HG03196 (cell line): ENCODE measurements at regions not wholly inside any gene's neighbourhood (a gene's known extent, or its start where the extent isn't known, plus 50 kb on each side); places are given as distances from the start of the nearest gene placed in this dataset.

Experiments
- ATAC-seq: cut with Tn5 transposase; IDR thresholded peaks from one replicate; pipeline ENCODE4 v1.9.1; 2021; ENCODE audit not compliant: unreplicated experiment

DNA sequence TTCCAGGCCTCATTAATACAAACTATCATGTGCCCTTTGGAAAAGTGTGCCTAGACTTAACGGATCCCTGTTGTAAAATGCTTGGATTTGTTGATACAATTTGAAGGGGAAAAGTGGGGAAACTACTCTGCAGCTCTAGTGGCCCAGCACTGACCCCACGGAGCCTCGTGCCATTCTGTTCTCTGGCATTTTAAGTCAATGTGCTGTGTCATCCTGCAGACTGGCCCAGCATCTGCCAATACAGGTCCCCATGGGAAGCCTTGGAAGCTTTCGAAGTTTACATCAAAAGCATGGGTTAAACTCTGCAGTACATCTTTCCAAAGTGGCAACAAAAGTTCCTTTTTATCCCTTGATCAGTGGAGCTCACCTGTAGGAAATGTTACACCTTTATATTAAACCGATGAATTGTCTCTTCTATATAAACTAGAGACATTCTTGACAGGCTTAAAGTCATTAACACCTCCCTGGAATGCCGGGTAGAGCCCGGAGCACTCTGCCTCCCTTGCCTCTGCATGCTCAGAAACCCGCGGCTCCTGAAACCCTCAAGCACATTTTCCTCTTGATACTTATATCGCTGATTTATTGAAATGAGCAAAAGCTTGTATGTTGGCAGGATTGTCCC lies 596.0 kb upstream of the ADAMTS16 start:
- ATAC-seq: no peak

DNA sequence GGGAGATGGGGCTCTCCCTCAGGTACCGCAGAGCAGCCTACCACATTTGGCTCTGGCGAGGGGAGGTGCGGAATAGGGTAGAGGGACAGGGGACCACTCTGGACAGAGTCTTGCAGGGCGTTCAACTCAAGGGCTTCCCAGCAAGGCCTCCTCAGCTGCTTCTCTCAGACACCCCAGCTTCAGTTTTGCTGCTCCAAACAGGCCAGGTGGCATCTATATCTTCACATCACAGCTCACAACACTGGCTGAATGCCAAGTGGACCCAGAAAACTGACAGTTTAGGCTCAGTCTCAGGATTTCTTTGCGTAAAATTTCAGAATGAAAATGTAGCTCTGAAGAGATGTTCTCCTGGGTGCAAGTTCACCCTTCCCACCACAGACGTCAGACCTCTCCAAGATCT lies 592.6 kb upstream of the ADAMTS16 start:
- no peak for ATAC-seq

DNA sequence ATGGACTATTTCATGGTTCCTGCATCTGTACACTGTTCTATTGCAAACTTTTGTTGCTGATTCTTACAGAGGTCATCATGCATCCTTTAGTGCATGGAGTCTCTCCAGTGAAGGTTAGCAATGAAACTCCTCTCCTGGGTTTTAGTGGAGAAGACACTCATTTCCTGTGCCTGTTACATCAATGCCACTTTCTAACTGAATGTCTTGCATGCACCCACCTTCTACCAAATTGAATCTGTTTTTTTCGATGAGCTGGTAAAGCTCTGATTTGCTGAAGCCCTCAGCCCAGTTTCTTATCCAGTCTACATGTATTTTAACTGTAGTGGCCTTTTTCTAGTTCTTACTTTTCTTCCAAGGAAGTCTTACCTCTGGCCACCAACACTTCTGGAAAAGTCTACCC lies 591.8 kb upstream of the ADAMTS16 start:
- no peak for ATAC-seq

DNA sequence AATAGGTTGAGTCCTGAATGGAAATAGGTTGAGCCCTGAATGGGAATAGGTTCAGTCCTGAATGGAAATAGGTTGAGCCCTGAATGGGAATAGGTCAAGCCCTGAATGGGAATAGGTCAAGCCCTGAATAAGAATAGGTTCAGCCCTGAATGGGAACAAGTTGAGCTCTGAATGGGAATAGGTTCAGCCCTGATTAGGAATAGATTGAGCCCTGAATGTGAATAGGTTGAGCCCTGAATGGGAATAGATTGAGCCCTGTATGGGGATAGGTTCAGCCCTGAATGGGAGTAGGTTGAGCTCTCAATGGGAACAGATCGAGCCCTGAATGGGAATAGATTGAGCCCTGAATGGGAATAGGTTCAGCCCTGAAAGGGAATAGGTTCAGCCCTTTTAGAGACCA lies 590.8 kb upstream of the ADAMTS16 start:
- no peak for ATAC-seq

- no peak for ATAC-seq
These were observed 589.1 kb upstream of the ADAMTS16 start for GRCh38 chr5:4551034-4551433.

GRCh38 chr5:4553130-4553529 lies 587.0 kb upstream of the ADAMTS16 start:
- no peak for ATAC-seq

DNA sequence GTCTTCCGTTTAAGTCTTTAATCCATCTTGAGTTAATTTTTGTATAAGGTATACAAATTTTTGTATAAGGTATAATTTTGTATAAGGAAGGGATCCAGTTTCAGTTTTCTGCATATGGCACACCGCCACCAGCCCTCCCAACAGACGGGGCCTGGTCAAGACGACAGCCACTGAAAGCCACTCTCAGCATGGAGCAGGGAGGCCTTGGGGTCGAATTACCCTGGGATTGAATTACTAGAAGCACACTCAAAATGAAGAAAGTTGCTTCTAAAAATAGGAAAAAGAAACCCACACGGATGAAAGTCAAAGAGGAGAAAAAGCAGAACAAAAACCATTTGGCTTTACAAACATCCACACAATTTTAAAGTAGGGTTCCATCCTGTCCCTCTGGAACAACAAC lies 586.2 kb upstream of the ADAMTS16 start:
- ATAC-seq: no peak

GRCh38 chr5:4555725-4556285 lies 584.3 kb upstream of the ADAMTS16 start:
- no peak for ATAC-seq

- no peak for ATAC-seq
These were observed 578.7 kb upstream of the ADAMTS16 start for GRCh38 chr5:4561403-4561802.

DNA sequence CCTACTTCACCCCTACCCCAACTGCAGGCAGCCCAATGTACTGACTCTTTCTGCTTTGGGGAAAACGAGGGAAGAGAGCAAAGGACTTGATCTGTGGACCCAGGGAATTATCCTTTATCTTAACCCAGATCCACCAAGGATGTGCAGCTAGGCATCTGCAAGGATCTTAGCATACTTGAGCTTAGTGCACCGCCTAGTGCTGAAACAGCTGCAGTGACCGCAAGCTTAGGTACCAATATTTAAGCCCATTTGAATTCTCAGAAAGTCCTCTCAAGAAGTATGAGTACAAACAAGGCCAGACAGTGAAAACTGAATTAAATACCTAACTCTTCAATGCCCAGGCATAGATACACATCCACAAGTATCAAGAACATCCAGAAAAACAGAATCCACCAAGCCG lies 576.7 kb upstream of the ADAMTS16 start:
- no peak for ATAC-seq

DNA sequence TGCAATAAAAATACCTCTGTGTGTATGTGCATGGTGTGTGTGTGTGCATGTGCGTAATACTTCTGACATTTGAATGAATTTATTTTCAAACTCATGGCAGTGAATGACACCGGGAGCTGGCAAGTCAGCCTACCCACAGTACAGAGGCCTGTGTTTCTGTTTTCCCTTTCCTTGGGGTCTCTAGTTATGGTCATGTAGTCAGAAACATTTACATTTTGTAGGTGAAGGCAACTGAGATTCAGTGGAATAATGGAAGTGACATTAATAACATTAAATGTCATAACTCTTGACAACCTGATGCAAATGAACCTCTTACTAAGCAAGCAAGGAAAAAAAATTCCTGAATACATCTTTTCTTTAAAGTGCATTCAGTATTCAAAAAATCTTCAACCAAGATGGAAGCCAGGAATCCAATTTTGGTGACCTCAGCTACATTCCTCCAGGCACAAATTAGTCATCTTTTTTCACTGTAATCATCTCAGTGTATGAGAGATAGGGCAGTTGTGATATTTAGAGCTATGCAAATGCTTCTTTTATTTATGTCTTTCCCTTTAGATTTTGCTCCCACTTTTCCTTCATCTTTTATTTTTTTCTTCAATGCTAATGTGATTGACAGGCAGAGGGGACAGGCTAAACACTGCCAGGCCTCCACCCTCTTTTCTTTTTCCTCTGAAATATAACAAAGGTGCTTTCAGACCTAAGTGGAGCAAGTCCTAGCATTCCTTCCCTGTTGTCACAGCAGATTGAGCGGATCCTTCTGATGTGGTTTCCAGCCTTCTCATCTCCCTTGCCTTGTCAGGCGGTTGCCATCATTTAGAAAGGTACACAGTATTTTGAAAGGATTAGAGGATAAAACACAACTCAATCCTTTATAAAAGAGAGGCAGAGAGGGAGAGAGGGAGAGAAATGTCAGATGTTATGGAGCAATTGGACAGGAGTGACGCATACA lies 569.8 kb upstream of the ADAMTS16 start:
- no peak for ATAC-seq

DNA sequence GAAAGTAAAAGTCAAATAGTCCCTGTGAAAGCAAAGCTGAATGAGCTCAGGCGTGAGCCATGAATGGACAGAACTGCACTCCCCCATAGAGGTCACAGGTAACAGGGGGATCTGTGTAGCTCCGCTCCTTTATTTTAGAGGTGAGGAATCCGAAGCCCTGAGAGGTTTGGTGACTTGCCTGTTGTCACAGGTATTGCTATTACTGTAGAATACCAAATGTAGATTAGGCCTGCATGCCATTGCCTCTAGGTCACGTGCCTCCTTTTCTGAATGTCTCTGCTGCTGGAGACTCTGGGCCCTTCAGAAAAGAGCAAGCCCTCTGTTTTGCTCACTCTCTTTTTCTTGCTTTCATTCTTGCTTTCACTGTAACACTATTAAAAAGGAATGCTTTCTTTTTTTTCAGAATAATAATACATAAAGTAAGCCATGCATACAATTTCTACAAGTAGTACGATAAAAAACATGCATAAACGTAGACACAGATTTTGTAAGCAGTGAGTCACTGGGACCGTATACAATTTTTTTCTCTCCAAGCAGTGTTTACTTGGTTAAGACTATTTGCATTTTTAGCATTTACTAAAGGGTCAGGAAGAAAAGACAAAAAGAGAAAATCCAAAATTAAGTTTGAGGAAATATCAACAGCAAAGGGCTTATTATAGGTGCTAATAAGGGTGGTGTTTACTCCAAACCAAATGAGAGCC lies 568.7 kb upstream of the ADAMTS16 start:
- no peak for ATAC-seq

DNA sequence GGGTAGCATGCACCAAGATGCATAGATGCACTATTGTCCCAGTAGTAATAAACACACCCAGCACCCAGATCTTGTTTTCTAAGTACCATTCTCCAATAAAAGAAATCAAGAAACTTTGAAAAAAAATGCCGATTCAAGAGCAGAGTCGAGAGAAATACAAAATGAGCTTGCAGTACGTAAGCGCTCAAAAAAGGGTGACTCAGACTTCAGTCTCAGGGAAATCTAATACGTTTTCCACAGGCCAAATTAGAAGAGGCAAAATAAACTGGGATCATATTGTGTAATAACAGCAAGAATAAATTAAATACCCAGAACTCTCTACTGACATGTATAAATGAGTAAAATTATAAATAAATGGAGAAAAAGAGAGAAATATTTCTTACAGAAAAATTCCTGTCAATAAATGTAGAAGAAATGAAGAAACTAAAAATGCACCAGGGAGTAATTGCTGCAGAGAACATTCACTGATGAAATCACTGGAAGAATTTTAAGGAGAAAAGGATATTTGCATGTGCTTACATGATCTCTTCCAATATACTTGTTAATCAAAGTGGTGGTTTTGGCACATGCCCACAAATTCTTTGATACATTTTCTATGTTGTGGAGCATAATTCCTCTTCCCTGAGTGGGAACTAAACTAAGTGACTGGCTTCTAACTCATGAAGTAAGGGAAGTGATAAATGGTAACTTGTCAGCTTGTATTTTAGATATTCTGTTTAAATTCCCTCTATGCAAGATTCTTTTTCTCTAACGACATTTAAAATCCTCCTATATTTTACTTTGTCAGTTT lies 567.6 kb upstream of the ADAMTS16 start:
- ATAC-seq: no peak

- ATAC-seq: no peak
These were observed 564.5 kb upstream of the ADAMTS16 start for GRCh38 chr5:4575608-4576007.

GRCh38 chr5:4576161-4576748 lies 563.9 kb upstream of the ADAMTS16 start:
- ATAC-seq: no peak

DNA sequence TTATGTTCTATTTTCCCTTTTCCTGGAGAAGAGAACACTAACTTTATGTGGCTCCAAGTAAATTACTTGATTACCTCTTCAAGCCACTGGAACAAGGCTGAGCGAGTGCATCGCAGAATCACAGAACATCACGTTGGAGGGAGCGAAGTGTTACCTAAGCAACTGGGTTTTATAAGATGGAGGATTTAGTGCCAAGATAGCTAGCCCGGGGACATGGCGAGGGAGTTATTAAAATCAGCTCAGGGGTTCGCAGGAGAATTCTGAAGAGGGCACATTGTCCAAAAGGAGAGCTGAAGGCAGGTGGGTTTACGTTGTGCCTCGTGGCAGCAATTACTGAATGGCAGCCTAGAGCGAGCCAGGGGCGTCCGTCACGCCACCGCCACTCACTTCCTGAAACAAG lies 563.2 kb upstream of the ADAMTS16 start:
- no peak for ATAC-seq

DNA sequence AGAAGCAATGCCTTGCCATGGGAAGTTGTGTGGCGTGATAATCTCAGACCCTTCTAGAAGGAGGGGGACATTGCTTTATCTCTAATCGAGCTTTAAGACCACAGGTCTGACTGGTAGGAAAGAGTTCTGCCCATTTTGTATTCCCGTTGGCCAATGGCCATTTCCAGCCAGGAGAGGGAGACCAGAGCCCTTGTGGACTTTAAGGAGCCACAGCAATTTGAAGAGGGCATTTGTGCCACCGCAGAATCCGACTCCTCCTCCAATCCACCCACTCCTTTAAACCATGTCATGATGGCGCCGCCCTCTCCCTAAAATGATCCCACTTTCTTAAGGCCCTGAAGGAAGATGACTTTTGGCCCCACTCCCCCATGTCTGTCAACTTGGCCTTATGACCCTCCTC lies 560.5 kb upstream of the ADAMTS16 start:
- ATAC-seq: no peak

- no peak for ATAC-seq
These were observed 559.4 kb upstream of the ADAMTS16 start for GRCh38 chr5:4580772-4581171.

- no peak for ATAC-seq
These were observed 558.8 kb upstream of the ADAMTS16 start for GRCh38 chr5:4581289-4581688.

GRCh38 chr5:4584982-4585381 lies 555.1 kb upstream of the ADAMTS16 start:
- no peak for ATAC-seq
